AG04449 (cell line): ENCODE measurements at regions not wholly inside any gene's neighbourhood (a gene's known extent, or its start where the extent isn't known, plus 50 kb on each side); places are given as distances from the start of the nearest gene placed in this dataset.

ENCODE experiments used
- CTCF ChIA-PET: fragments of 350-600 bp; formaldehyde crosslinking; extraction: SDS; loops from one replicate; lab custom pipeline; 2021; ENCODE audit warnings: antibody characterized with exemption; lab: Yijun Ruan, JAX
- POLR2A ChIA-PET: fragments of 400-600, 350-600 bp; formaldehyde crosslinking; extraction: SDS; loops from one replicate; lab custom pipeline; 2020; ENCODE audit warnings: antibody characterized with exemption, inconsistent platforms; lab: Yijun Ruan, JAX
- DNase-seq: peaks from one replicate; pipeline ENCODE4 v3.0.0-alpha.2; 2010; ENCODE audit warnings: low read depth, low spot score
- H3K4me3 ChIP-seq: 2 replicates; pipeline ENCODE4 v1.5.1; 2011; ENCODE audit warnings: low read depth, mild to moderate bottlenecking, control low read depth, low read length
- CTCF ChIP-seq: IDR thresholded peaks from one replicate; pipeline ENCODE4 v1.5.1; 2011; ENCODE audit warnings: mild to moderate bottlenecking, moderate library complexity, low read length, control low read depth, inconsistent platforms; ENCODE audit not compliant: insufficient read depth; ENCODE audit errors: missing control alignments

- CTCF ChIA-PET, result no interaction called here
- no peak for DNase-seq
- POLR2A ChIA-PET, result no interaction called here
- no peak overlapping the region for H3K4me3 ChIP-seq
- no peak for TF ChIP-seq CTCF
These were observed 153.9 kb downstream of the CHST1 start for GRCh38 chr11:45511566-45511965.

GRCh38 chr11:45507916-45508315 is 157.5 kb downstream of the CHST1 start:
- CTCF ChIA-PET, result no interaction called here
- no peak overlapping the region for H3K4me3 ChIP-seq
- POLR2A ChIA-PET, result no interaction called here
- TF ChIP-seq CTCF, result no peak
- no peak for DNase-seq

GRCh38 chr11:45503311-45503710 is 162.1 kb downstream of the CHST1 start:
- no peak for DNase-seq
- TF ChIP-seq CTCF, result no peak
- ChIA-PET CTCF (interaction anchor here (0.6 kb wide), 1 partner anchor 592 kb away, joined by 3 read pairs; no protein-coding TSS in a partner anchor), POLR2A (no interaction called here)
- H3K4me3 ChIP-seq, result no peak overlapping the region

- DNase-seq, result no peak
- no peak for TF ChIP-seq CTCF
- ChIA-PET POLR2A (no interaction called here), CTCF (no interaction called here)
- no peak overlapping the region for H3K4me3 ChIP-seq
These were observed 163.2 kb downstream of the CHST1 start for GRCh38 chr11:45502226-45502545.

- CTCF ChIA-PET, result no interaction called here
- DNase-seq, result no peak
- POLR2A ChIA-PET, result no interaction called here
- no peak for TF ChIP-seq CTCF
- no peak overlapping the region for H3K4me3 ChIP-seq
These were observed 163.8 kb downstream of the CHST1 start for GRCh38 chr11:45501392-45502225.

GRCh38 chr11:45500451-45500850 is 165.0 kb downstream of the CHST1 start:
- TF ChIP-seq CTCF, result no peak
- ChIA-PET CTCF (no interaction called here), POLR2A (no interaction called here)
- DNase-seq, result no peak
- H3K4me3 ChIP-seq, result no peak overlapping the region
